Hepatocyte (in vitro differentiated cells): ENCODE measurements at regions not wholly inside any gene's neighbourhood (a gene's known extent, or its start where the extent isn't known, plus 50 kb on each side); places are given as distances from the start of the nearest gene placed in this dataset.

Experiments
- DNase-seq: peaks from one replicate; pipeline ENCODE4 v3.0.0-alpha.2; 2016; ENCODE audit warnings: low spot score
- H2AFZ ChIP-seq: fragments of 200-600 bp; sonication (generic); 2 replicates; pipeline ENCODE4 v1.6.0; 2016; ENCODE audit warnings: antibody characterized with exemption, mild to moderate bottlenecking
- H3K27ac ChIP-seq: fragments of 200-600 bp; sonication (generic); 2 replicates; pipeline ENCODE4 v1.5.1; 2016; ENCODE audit warnings: mild to moderate bottlenecking
- H3K27me3 ChIP-seq: fragments of 200-600 bp; sonication (generic); 2 replicates; pipeline ENCODE4 v1.6.1; 2016
- H3K36me3 ChIP-seq: fragments of 200-600 bp; sonication (generic); replicated peaks from 2 replicates; pipeline ENCODE4 v1.5.1; 2016; ENCODE audit warnings: low read depth; ENCODE audit not compliant: insufficient read depth
- H3K4me1 ChIP-seq: fragments of 200-600 bp; sonication (generic); 2 replicates; pipeline ENCODE4 v1.5.1; 2016; ENCODE audit warnings: mild to moderate bottlenecking, moderate library complexity; ENCODE audit not compliant: insufficient read depth
- H3K4me2 ChIP-seq: fragments of 200-600 bp; sonication (generic); 2 replicates; pipeline ENCODE4 v1.6.0; 2016
- H3K4me3 ChIP-seq: fragments of 200-600 bp; sonication (generic); 2 replicates; pipeline ENCODE4 v1.5.1; 2016; ENCODE audit warnings: mild to moderate bottlenecking
- H3K79me2 ChIP-seq: fragments of 200-600 bp; sonication (generic); 2 replicates; pipeline ENCODE4 v1.6.0; 2017; ENCODE audit warnings: mild to moderate bottlenecking
- H3K9me2 ChIP-seq: fragments of 200-600 bp; sonication (generic); replicated peaks from 2 replicates; pipeline ENCODE4 v1.6.0; 2017; ENCODE audit warnings: mild to moderate bottlenecking; ENCODE audit not compliant: insufficient read depth
- H3K9me3 ChIP-seq: fragments of 200-600 bp; sonication (generic); 2 replicates; pipeline ENCODE4 v1.5.1; 2016; ENCODE audit warnings: low read depth, mild to moderate bottlenecking
- H4K20me1 ChIP-seq: fragments of 200-600 bp; sonication (generic); 2 replicates; pipeline ENCODE4 v1.6.0; 2016; ENCODE audit warnings: mild to moderate bottlenecking; ENCODE audit not compliant: insufficient read depth, poor library complexity, severe bottlenecking
- CTCF ChIP-seq: fragments of 200-600 bp; sonication (generic); IDR thresholded peaks from 2 replicates; pipeline ENCODE4 v1.5.1; 2016; ENCODE audit warnings: antibody characterized with exemption, mild to moderate bottlenecking; ENCODE audit not compliant: poor library complexity
- EZH2 ChIP-seq: fragments of 200-600 bp; sonication (generic); IDR thresholded peaks from 2 replicates; pipeline ENCODE4 v1.6.1; 2016; ENCODE audit warnings: antibody characterized with exemption, mild to moderate bottlenecking, borderline replicate concordance
- EZH2phosphoT487 ChIP-seq: fragments of 200-600 bp; sonication (generic); IDR thresholded peaks from one replicate; pipeline ENCODE4 v1.6.1; 2018; ENCODE audit warnings: antibody characterized with exemption, mild to moderate bottlenecking, low read depth, moderate library complexity; ENCODE audit not compliant: unreplicated experiment, severe bottlenecking
- WGBS: methylation state at CpG from one replicate; pipeline ENCODE4 v1.1.6; 2016; ENCODE audit warnings: low lambda C conversion rate; ENCODE audit errors: missing lambda C conversion rate; 5-methylcytosine and 5-hydroxymethylcytosine counted together

GRCh38 chr6:33957892-33958525 lies 154.2 kb upstream of the MLN start:
- H3K4me3 ChIP-seq: no peak overlapping the region
- DNase-seq: no peak
- H3K9me2 ChIP-seq: no peaks in the 10 kb centered on the region
- no peak overlapping the region for H3K27ac ChIP-seq
- TF ChIP-seq EZH2phosphoT487: no peak
- TF ChIP-seq CTCF: no peak
- TF ChIP-seq EZH2: no peak
- H3K4me2 ChIP-seq: no peak overlapping the region
- H3K27me3 ChIP-seq: peaks cover 6% of the 10 kb centered on the region
- no peaks in the 10 kb centered on the region for H4K20me1 ChIP-seq
- no peaks in the 10 kb centered on the region for H3K36me3 ChIP-seq
- no peaks in the 10 kb centered on the region for H3K9me3 ChIP-seq
- H2AFZ ChIP-seq: no peak overlapping the region
- WGBS: 68% methylated on average over 12 of the region's 12 CpGs
- H3K4me1 ChIP-seq: no peaks in the 10 kb centered on the region
- no peaks in the 10 kb centered on the region for H3K79me2 ChIP-seq

GRCh38 chr6:33957131-33957891 lies 153.5 kb upstream of the MLN start:
- Histone ChIP-seq H4K20me1 (no peaks in the 10 kb centered on the region), H3K27me3 (peaks cover 7% of the 10 kb centered on the region), H3K4me2 (no peak overlapping the region), H3K9me3 (no peaks in the 10 kb centered on the region), H3K79me2 (no peaks in the 10 kb centered on the region), H3K36me3 (no peaks in the 10 kb centered on the region), H2AFZ (no peak overlapping the region), H3K4me3 (no peak overlapping the region), H3K4me1 (no peaks in the 10 kb centered on the region), H3K27ac (no peak overlapping the region), H3K9me2 (no peaks in the 10 kb centered on the region)
- DNase-seq: no peak
- 89% methylated on average over 12 of the region's 12 CpGs for WGBS
- TF ChIP-seq EZH2: no peak
- no peak for TF ChIP-seq CTCF
- TF ChIP-seq EZH2phosphoT487: no peak

- DNase-seq: no peak
- no peak overlapping the region for H2AFZ ChIP-seq
- H3K4me1 ChIP-seq: no peaks in the 10 kb centered on the region
- H3K9me2 ChIP-seq: no peaks in the 10 kb centered on the region
- no peak for TF ChIP-seq EZH2
- no peak for TF ChIP-seq EZH2phosphoT487
- TF ChIP-seq CTCF: no peak
- H3K4me2 ChIP-seq: no peak overlapping the region
- H3K27ac ChIP-seq: no peak overlapping the region
- H3K27me3 ChIP-seq: peaks cover 7% of the 10 kb centered on the region
- no peaks in the 10 kb centered on the region for H3K9me3 ChIP-seq
- H3K36me3 ChIP-seq: no peaks in the 10 kb centered on the region
- H3K4me3 ChIP-seq: no peak overlapping the region
- no peaks in the 10 kb centered on the region for H3K79me2 ChIP-seq
- WGBS: 92% methylated on average over 13 of the region's 13 CpGs
- no peaks in the 10 kb centered on the region for H4K20me1 ChIP-seq
Measured at GRCh38 chr6:33956206-33956605, 152.4 kb upstream of the MLN start.
